Testis (tissue), 2 donors: ENCODE measurements at regions not wholly inside any gene's neighbourhood (a gene's known extent, or its start where the extent isn't known, plus 50 kb on each side); places are given as distances from the start of the nearest gene placed in this dataset.

Source experiments
- POLR2A ChIP-seq: fragments of 450-650 bp; IDR thresholded peaks from one replicate; pipeline ENCODE4 v1.6.1; 2017; ENCODE audit warnings: antibody characterized with exemption, mild to moderate bottlenecking, moderate library complexity
- TF ChIP-seq, protein P1 (sequence below), 3 experiments: fragments of 450-650 bp in 2 of 3; fragments of 200-600 bp in 1 of 3; sonication (generic) in 1 of 3; IDR thresholded peaks; one replicate each; pipeline ENCODE4 v1.5.1; 2016 to 2019; ENCODE audit warnings: antibody characterized with exemption in 3 of 3, mild to moderate bottlenecking in 2 of 3, moderate library complexity in 1 of 3

DNA sequence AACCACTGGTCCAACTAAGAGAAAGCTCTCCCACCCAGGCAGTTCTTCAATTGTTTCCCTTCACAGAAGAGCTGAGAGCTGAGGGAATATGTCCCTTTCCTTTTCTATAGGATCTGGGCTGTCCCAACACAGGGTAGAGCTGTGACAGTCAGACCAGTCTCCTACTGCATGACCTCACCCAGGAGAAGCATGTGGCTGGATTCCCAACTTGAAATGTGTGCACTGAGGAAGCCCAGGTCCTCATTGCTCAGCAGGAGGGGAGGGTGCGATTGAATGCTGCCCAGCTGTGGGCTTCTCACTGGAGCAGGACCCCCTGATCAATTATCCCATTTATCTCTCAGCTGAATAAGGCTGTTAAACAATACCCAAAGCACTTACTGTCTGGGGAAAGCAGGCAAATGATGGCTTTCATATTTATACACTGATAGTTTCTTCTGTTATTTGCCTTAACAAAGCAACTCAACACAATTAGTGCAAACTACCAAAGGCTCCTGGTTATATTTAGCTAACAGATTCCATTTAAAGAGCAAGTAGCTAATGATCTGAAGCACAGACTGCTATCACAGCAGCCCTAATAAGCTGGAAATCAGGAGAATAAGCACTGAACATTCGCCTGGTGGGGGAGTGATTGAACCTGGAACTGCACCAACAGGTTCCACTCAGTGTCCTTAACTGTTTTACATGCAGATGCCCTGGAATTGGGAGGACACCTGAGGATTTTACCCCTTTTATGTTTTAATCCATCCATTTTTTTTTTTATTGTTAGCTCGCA lies 508.8 kb downstream of the CCSER2 start:
- TF ChIP-seq, protein P1, sequence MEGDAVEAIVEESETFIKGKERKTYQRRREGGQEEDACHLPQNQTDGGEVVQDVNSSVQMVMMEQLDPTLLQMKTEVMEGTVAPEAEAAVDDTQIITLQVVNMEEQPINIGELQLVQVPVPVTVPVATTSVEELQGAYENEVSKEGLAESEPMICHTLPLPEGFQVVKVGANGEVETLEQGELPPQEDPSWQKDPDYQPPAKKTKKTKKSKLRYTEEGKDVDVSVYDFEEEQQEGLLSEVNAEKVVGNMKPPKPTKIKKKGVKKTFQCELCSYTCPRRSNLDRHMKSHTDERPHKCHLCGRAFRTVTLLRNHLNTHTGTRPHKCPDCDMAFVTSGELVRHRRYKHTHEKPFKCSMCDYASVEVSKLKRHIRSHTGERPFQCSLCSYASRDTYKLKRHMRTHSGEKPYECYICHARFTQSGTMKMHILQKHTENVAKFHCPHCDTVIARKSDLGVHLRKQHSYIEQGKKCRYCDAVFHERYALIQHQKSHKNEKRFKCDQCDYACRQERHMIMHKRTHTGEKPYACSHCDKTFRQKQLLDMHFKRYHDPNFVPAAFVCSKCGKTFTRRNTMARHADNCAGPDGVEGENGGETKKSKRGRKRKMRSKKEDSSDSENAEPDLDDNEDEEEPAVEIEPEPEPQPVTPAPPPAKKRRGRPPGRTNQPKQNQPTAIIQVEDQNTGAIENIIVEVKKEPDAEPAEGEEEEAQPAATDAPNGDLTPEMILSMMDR (IDR thresholded peaks at IDR 0.05) = no peak
- TF ChIP-seq POLR2A = no peak
